Thymus (tissue), 11 donors: ENCODE measurements at regions not wholly inside any gene's neighbourhood (a gene's known extent, or its start where the extent isn't known, plus 50 kb on each side); places are given as distances from the start of the nearest gene placed in this dataset.
"Not testable (repeated sequence)": the region's sequence is repeated elsewhere in the genome, so short reads cannot be mapped to it uniquely, and the experiment has no call there.

ENCODE experiments used
- DNase-seq, 9 donors: peaks; one replicate each; pipeline ENCODE4 v3.0.0-alpha.2; 2013; ENCODE audit warnings: low spot score in 9 of 9, low read depth in 6 of 9, missing footprints in 1 of 9
- H3K27ac ChIP-seq, 2 donors: one replicate each; pipeline ENCODE4 v1.5.1; 2013; ENCODE audit warnings: control low read depth in 1 of 2, low read depth in 1 of 2, low read length in 1 of 2, mild to moderate bottlenecking in 1 of 2, moderate library complexity in 1 of 2
- H3K27me3 ChIP-seq, 2 donors: one replicate each; pipeline ENCODE4 v1.5.1; 2013; ENCODE audit warnings: low read length in 1 of 2; ENCODE audit not compliant: control insufficient read depth in 2 of 2, insufficient read depth in 1 of 2
- H3K36me3 ChIP-seq, 2 donors: one replicate each; pipeline ENCODE4 v1.5.1; 2013; ENCODE audit warnings: low read length in 1 of 2, mild to moderate bottlenecking in 1 of 2, moderate library complexity in 1 of 2; ENCODE audit not compliant: control insufficient read depth in 2 of 2, insufficient read depth in 2 of 2
- H3K4me1 ChIP-seq, 2 donors: one replicate each; pipeline ENCODE4 v1.5.1; 2013; ENCODE audit warnings: low read length in 2 of 2; ENCODE audit not compliant: control insufficient read depth in 2 of 2, insufficient read depth in 2 of 2
- H3K4me3 ChIP-seq, 2 donors: one replicate each; pipeline ENCODE4 v1.5.1; 2013; ENCODE audit warnings: low read length in 2 of 2, control low read depth in 1 of 2, mild to moderate bottlenecking in 1 of 2
- H3K9me3 ChIP-seq, 2 donors: one replicate each; pipeline ENCODE4 v1.5.1; 2013; ENCODE audit warnings: low read length in 1 of 2, mild to moderate bottlenecking in 1 of 2; ENCODE audit not compliant: control insufficient read depth in 2 of 2, insufficient read depth in 1 of 2
- WGBS: extraction: QIAGEN DNeasy Blood & Tissue Kit; methylation state at CpG from one replicate; pipeline ENCODE4 v1.1.7; 2013; 5-methylcytosine and 5-hydroxymethylcytosine counted together
- donor health status: healthy.

GRCh38 chr3:76533710-76534109 lies 506.2 kb upstream of the ROBO2 start:
- WGBS = 77% methylated on average over 4 of the region's 4 CpGs
- H3K27ac ChIP-seq, H3K4me3 ChIP-seq, DNase-seq, H3K36me3 ChIP-seq, H3K9me3 ChIP-seq, H3K4me1 ChIP-seq, H3K27me3 ChIP-seq: not testable (repeated sequence)

- WGBS = 83% methylated on average over 3 of the region's 3 CpGs
- H3K36me3 ChIP-seq, H3K4me1 ChIP-seq, H3K27me3 ChIP-seq, H3K27ac ChIP-seq, DNase-seq, H3K9me3 ChIP-seq, H3K4me3 ChIP-seq: not testable (repeated sequence)
Measured at GRCh38 chr3:76537857-76538256, 502.0 kb upstream of the ROBO2 start.

- DNase-seq = no peak
- H3K4me1 ChIP-seq = no peaks in the 10 kb centered on the region
- no peaks in the 10 kb centered on the region for H3K36me3 ChIP-seq
- no peak overlapping the region for H3K4me3 ChIP-seq
- peaks cover 0 to 14% of the 10 kb centered on the region in 2 donors for H3K9me3 ChIP-seq
- WGBS = 92% methylated on average over 2 of the region's 2 CpGs
- no peaks in the 10 kb centered on the region for H3K27me3 ChIP-seq
- no peak overlapping the region for H3K27ac ChIP-seq
Measured at GRCh38 chr3:76547674-76548073, 492.2 kb upstream of the ROBO2 start.

- H3K36me3 ChIP-seq = no peaks in the 10 kb centered on the region
- WGBS = 92% methylated on average over 7 of the region's 7 CpGs
- DNase-seq = no peak
- no peaks in the 10 kb centered on the region for H3K27me3 ChIP-seq
- no peak overlapping the region for H3K4me3 ChIP-seq
- H3K4me1 ChIP-seq = no peaks in the 10 kb centered on the region
- peaks cover 0 to 14% of the 10 kb centered on the region in 2 donors for H3K9me3 ChIP-seq
- H3K27ac ChIP-seq = no peak overlapping the region
Measured at GRCh38 chr3:76550522-76551201, 489.2 kb upstream of the ROBO2 start.

GRCh38 chr3:76551739-76552138 lies 488.2 kb upstream of the ROBO2 start:
- WGBS = 94% methylated on average over 5 of the region's 5 CpGs
- Histone ChIP-seq H3K4me1 (no peaks in the 10 kb centered on the region), H3K36me3 (no peaks in the 10 kb centered on the region), H3K9me3 (peaks cover 0 to 14% of the 10 kb centered on the region in 2 donors), H3K27me3 (no peaks in the 10 kb centered on the region), H3K27ac (no peak overlapping the region), H3K4me3 (no peak overlapping the region)
- no peak for DNase-seq

GRCh38 chr3:76552653-76553052 lies 487.2 kb upstream of the ROBO2 start:
- 93% methylated on average over 2 of the region's 2 CpGs for WGBS
- Histone ChIP-seq H3K27me3 (no peaks in the 10 kb centered on the region), H3K36me3 (no peaks in the 10 kb centered on the region), H3K27ac (no peak overlapping the region), H3K4me3 (no peak overlapping the region), H3K9me3 (peaks cover 0 to 14% of the 10 kb centered on the region in 2 donors), H3K4me1 (no peaks in the 10 kb centered on the region)
- no peak for DNase-seq

- Histone ChIP-seq H3K4me3 (no peak overlapping the region), H3K36me3 (no peaks in the 10 kb centered on the region), H3K9me3 (peaks cover 0 to 14% of the 10 kb centered on the region in 2 donors), H3K4me1 (no peaks in the 10 kb centered on the region), H3K27ac (no peak overlapping the region), H3K27me3 (no peaks in the 10 kb centered on the region)
- WGBS = 24% methylated on average over 2 of the region's 2 CpGs
- DNase-seq = no peak
Measured at GRCh38 chr3:76554707-76555106, 485.2 kb upstream of the ROBO2 start.

- Histone ChIP-seq H3K27me3 (no peaks in the 10 kb centered on the region), H3K27ac (no peak overlapping the region), H3K4me1 (no peaks in the 10 kb centered on the region), H3K36me3 (no peaks in the 10 kb centered on the region), H3K4me3 (no peak overlapping the region), H3K9me3 (no peaks in the 10 kb centered on the region)
- 28% methylated on average over 2 of the region's 2 CpGs for WGBS
- DNase-seq = no peak
Measured at GRCh38 chr3:76561494-76562236, 478.2 kb upstream of the ROBO2 start.

GRCh38 chr3:76565496-76566210 lies 474.2 kb upstream of the ROBO2 start:
- no peak for DNase-seq
- Histone ChIP-seq H3K9me3 (no peaks in the 10 kb centered on the region), H3K4me1 (no peaks in the 10 kb centered on the region), H3K27me3 (no peaks in the 10 kb centered on the region), H3K27ac (no peak overlapping the region), H3K4me3 (no peak overlapping the region), H3K36me3 (no peaks in the 10 kb centered on the region)
- 97% methylated on average over 5 of the region's 5 CpGs for WGBS
